Sigmoid colon (tissue), 6 donors: ENCODE measurements at regions not wholly inside any gene's neighbourhood (a gene's known extent, or its start where the extent isn't known, plus 50 kb on each side); places are given as distances from the start of the nearest gene placed in this dataset.

Experiments
- DNase-seq: peaks from one replicate; pipeline ENCODE4 v3.0.0-alpha.2; 2019
- H3K27ac ChIP-seq, 4 donors: fragments of 200-600 bp; sonication (generic); one replicate each; pipeline ENCODE4 v1.5.1; 2016 to 2019; ENCODE audit warnings: mild to moderate bottlenecking in 1 of 4
- H3K27me3 ChIP-seq, 3 donors: fragments of 200-600 bp; sonication (generic); one replicate each; pipeline ENCODE4 v1.5.1; 2019; ENCODE audit warnings: mild to moderate bottlenecking in 1 of 3
- H3K36me3 ChIP-seq, 4 donors: fragments of 200-600 bp; sonication (generic); one replicate each; pipeline ENCODE4 v1.5.1; 2016 to 2019
- H3K4me1 ChIP-seq, 4 donors: fragments of 200-600 bp; sonication (generic); one replicate each; pipeline ENCODE4 v1.5.1; 2017 to 2019
- H3K4me3 ChIP-seq, 4 donors: fragments of 200-600 bp; sonication (generic); one replicate each; pipeline ENCODE4 v1.5.1; 2017 to 2019; ENCODE audit warnings: mild to moderate bottlenecking in 2 of 4, moderate library complexity in 1 of 4
- H3K9me3 ChIP-seq, 4 donors: fragments of 200-600 bp in 3 of 4; sonication (generic) in 3 of 4; one replicate each; pipeline versions ENCODE4 v1.5.1 to v1.6.1; 2013 to 2019
- EP300 ChIP-seq, 4 donors: sonication (generic); formaldehyde crosslinking; IDR thresholded peaks; one replicate each; pipeline ENCODE4 v1.6.1; 2017; ENCODE audit warnings: antibody characterized with exemption in 4 of 4
- POLR2A ChIP-seq, 2 donors: fragments of 450-650 bp; IDR thresholded peaks; one replicate each; pipeline ENCODE4 v1.6.1; 2016; ENCODE audit warnings: antibody characterized with exemption in 2 of 2, mild to moderate bottlenecking in 2 of 2, moderate library complexity in 2 of 2
- POLR2AphosphoS5 ChIP-seq, 4 donors: sonication (generic); formaldehyde crosslinking; IDR thresholded peaks; one replicate each; pipeline ENCODE4 v1.6.1; 2017; ENCODE audit warnings: antibody characterized with exemption in 4 of 4
- WGBS, 2 donors: extraction: QIAGEN DNeasy Blood & Tissue Kit; methylation state at CpG; one replicate each; pipeline ENCODE4 v1.1.7; 2013; 5-methylcytosine and 5-hydroxymethylcytosine counted together
- intact Hi-C: fragments of 100-400 bp; cut with DNase I; formaldehyde crosslinking; loops from one replicate; pipeline ENCODE4 v1.15.1; 2023
- TF ChIP-seq, protein P1 (sequence below), 4 experiments: fragments of 450-650 bp in 3 of 4; fragments of 200-600 bp in 1 of 4; IDR thresholded peaks; one replicate each; pipeline ENCODE4 v1.5.1; 2016 to 2019; ENCODE audit warnings: antibody characterized with exemption in 4 of 4, mild to moderate bottlenecking in 3 of 4, moderate library complexity in 2 of 4
- donor health status: healthy with polysubstance abuse.
- donor health status: healthy.

DNA sequence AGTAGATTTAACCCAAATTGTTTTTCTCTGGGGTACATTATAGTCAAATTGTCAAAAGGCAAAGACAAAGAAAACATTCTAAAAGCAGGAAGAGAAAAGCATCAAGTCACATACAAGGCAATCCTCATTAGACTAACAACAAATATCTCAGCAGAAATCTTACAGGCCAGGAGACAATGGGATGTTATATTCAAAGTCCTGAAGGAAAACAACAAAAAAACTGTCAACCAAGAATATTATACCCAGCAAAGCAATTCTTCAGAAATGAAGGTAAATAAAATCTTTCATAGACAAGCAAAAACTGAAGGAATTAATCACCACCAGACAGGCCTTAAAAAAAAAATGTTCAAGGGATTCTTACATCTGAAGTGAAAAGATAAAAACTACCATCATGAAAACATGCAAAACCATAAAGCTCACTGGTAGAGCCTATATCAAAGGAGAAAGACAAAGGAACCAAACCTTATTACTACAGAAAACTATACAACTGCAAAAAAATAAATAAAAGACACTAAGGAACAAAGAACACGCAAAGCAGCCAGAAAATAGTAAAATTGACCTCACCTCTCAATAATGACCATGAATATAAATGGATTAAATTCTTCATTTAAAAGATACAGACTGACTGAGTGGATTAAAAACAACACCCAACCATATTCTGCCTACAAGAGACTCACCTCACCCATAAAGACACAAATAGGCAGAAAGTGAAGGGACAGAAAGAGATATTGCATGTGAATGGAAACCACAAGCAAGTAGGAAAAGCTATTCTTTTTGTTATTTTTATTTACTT, 113.8 kb upstream of the ZC3H11B start:
- Histone ChIP-seq H3K27me3 (no peaks in the 10 kb centered on the region), H3K36me3 (no peaks in the 10 kb centered on the region), H3K4me3 (no peak overlapping the region), H3K27ac (no peak overlapping the region), H3K4me1 (no peaks in the 10 kb centered on the region), H3K9me3 (peaks cover 0 to 10% (median 4%) of the 10 kb centered on the region in 4 donors)
- intact Hi-C loops: no loop called here
- TF ChIP-seq, protein P1, sequence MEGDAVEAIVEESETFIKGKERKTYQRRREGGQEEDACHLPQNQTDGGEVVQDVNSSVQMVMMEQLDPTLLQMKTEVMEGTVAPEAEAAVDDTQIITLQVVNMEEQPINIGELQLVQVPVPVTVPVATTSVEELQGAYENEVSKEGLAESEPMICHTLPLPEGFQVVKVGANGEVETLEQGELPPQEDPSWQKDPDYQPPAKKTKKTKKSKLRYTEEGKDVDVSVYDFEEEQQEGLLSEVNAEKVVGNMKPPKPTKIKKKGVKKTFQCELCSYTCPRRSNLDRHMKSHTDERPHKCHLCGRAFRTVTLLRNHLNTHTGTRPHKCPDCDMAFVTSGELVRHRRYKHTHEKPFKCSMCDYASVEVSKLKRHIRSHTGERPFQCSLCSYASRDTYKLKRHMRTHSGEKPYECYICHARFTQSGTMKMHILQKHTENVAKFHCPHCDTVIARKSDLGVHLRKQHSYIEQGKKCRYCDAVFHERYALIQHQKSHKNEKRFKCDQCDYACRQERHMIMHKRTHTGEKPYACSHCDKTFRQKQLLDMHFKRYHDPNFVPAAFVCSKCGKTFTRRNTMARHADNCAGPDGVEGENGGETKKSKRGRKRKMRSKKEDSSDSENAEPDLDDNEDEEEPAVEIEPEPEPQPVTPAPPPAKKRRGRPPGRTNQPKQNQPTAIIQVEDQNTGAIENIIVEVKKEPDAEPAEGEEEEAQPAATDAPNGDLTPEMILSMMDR (IDR thresholded peaks at IDR 0.05): no peak
- TF ChIP-seq POLR2AphosphoS5 (IDR thresholded peaks at IDR 0.05) (no peak), EP300 (IDR thresholded peaks at IDR 0.05) (no peak), POLR2A (IDR thresholded peaks at IDR 0.05) (no peak)
- 88 to 95% methylated on average over 1 of the region's 1 CpG for WGBS, 2 donors
- DNase-seq: no peak

DNA sequence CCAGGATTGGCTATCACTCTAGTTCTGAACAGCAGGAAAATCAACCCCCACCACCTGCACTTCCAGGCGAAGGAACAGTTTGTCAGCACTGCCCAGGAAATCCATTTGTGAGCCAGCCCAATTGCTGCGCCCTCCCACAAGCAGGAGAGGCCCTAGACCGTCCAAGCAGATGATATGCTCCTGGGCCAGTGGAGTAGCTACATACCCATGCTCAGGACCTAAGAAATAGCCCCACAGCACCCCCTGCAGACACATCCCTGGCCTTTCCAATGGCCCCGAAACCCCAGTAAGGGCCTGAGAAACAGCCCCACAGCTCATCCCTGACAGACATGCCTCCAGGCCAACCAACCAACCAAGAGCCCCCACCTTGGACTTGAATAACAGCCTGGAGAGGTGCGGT, 111.5 kb upstream of the ZC3H11B start:
- intact Hi-C loops: no loop called here
- no peaks in the 10 kb centered on the region for H3K27me3 ChIP-seq
- H3K4me1 ChIP-seq: no peaks in the 10 kb centered on the region
- TF ChIP-seq, protein P1 (IDR thresholded peaks at IDR 0.05): no peak
- no peak for TF ChIP-seq EP300 (IDR thresholded peaks at IDR 0.05)
- no peak for TF ChIP-seq POLR2AphosphoS5 (IDR thresholded peaks at IDR 0.05)
- TF ChIP-seq POLR2A (IDR thresholded peaks at IDR 0.05): no peak
- no peaks in the 10 kb centered on the region for H3K36me3 ChIP-seq
- DNase-seq: no peak
- WGBS, 2 donors: 67 to 77% methylated on average over 5 of the region's 5 CpGs
- H3K4me3 ChIP-seq: no peak overlapping the region
- H3K9me3 ChIP-seq: peaks cover 0 to 10% (median 4%) of the 10 kb centered on the region in 4 donors
- no peak overlapping the region for H3K27ac ChIP-seq

DNA sequence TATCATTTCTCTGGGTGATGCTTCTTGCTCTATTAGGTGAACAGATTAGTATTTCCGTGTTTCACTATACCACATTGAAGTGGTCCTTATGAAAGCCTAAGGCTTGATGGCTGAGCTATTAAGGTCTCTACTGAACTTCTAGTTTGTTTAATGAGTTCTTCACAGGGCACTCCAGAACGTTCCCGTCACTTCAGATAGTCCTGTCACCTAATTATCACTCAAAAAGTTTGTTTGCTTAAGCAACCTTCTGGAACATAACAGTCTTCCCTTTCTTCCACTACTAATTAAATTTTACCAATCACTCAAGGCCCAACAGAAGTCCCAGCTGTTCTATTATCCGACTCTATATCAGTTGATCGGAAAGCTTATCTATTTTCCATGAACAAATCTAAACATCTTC, 104.6 kb upstream of the ZC3H11B start:
- Histone ChIP-seq H3K27me3 (no peaks in the 10 kb centered on the region), H3K9me3 (no peaks in the 10 kb centered on the region), H3K27ac (no peak overlapping the region), H3K4me1 (no peaks in the 10 kb centered on the region), H3K4me3 (no peak overlapping the region), H3K36me3 (no peaks in the 10 kb centered on the region)
- TF ChIP-seq POLR2A (IDR thresholded peaks at IDR 0.05) (no peak), POLR2AphosphoS5 (IDR thresholded peaks at IDR 0.05) (no peak), EP300 (IDR thresholded peaks at IDR 0.05) (no peak)
- TF ChIP-seq, protein P1 (IDR thresholded peaks at IDR 0.05): no peak
- intact Hi-C loops: no loop called here
- no peak for DNase-seq
- WGBS, 2 donors: 83 to 88% methylated on average over 5 of the region's 5 CpGs

DNA sequence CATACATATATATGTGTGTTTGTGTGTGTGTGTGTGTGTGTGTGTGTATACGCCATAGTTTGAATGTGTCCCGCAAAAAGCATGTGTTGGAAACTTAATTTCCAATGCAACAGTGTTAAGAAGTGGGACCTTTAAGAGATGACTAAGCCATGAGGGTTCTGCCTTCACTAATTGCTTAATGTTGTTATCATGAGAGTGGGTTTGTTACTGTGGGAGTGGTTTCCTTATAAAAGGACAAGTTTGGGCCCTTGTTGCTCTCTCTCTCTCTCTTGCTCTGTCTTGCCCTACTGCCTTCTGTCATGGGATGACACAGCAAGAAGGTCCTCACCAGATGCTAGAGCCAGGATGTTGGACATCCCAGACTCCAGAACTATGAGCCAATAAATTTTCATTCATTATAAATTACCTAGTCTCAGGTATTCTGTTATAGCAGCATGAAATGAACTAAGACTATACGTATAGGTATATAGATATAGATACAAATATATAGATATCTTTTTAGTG, 103.8 kb upstream of the ZC3H11B start:
- Histone ChIP-seq H3K4me3 (no peak overlapping the region), H3K4me1 (no peaks in the 10 kb centered on the region), H3K27ac (no peak overlapping the region), H3K27me3 (no peaks in the 10 kb centered on the region), H3K36me3 (no peaks in the 10 kb centered on the region), H3K9me3 (no peaks in the 10 kb centered on the region)
- WGBS, 2 donors: 94 to 96% methylated on average over 3 of the region's 3 CpGs
- intact Hi-C loops: no loop called here
- DNase-seq: no peak
- TF ChIP-seq POLR2AphosphoS5 (IDR thresholded peaks at IDR 0.05): no peak
- TF ChIP-seq POLR2A (IDR thresholded peaks at IDR 0.05): no peak
- no peak for TF ChIP-seq EP300 (IDR thresholded peaks at IDR 0.05)
- TF ChIP-seq, protein P1 (IDR thresholded peaks at IDR 0.05): no peak
